GM12878 (cell line): ENCODE measurements at regions not wholly inside any gene's neighbourhood (a gene's known extent, or its start where the extent isn't known, plus 50 kb on each side); places are given as distances from the start of the nearest gene placed in this dataset.

Source experiments
- CBFB ChIP-seq: IDR thresholded peaks from 2 replicates; pipeline ENCODE4 v1.6.1; 2016; ENCODE audit warnings: antibody characterized with exemption, low read depth
- CTCF ChIP-seq, 3 experiments: IDR thresholded peaks in 2 of 3; conservative IDR thresholded peaks in 1 of 3; 2 replicates each; pipeline ENCODE4 v1.5.1; 2011; ENCODE audit warnings: low read depth in 3 of 3, low read length in 3 of 3, mild to moderate bottlenecking in 3 of 3, control low read depth in 2 of 3, moderate library complexity in 2 of 3, inconsistent platforms in 1 of 3, mixed read lengths in 1 of 3; ENCODE audit not compliant: control insufficient read depth in 2 of 3, insufficient read depth in 1 of 3; ENCODE audit errors: extremely low read depth in 1 of 3
- RAD21 ChIP-seq: IDR thresholded peaks from 2 replicates; pipeline ENCODE4 v1.6.1; 2011; ENCODE audit warnings: mild to moderate bottlenecking, low read depth, low read length, moderate library complexity; ENCODE audit not compliant: insufficient read depth
- SRF ChIP-seq, 2 experiments: IDR thresholded peaks; 2 replicates each; pipeline ENCODE4 v1.6.1; 2011; ENCODE audit warnings: low read depth in 2 of 2, low read length in 2 of 2, mild to moderate bottlenecking in 1 of 2, moderate library complexity in 1 of 2

- no peak for TF ChIP-seq CTCF (IDR thresholded peaks at IDR 0.05 in 2 of 3, conservative IDR thresholded peaks at IDR 0.05 in 1 of 3; ENCODE audit: control insufficient read depth in 2 of 3, extremely low read depth in 1 of 3, insufficient read depth in 1 of 3, low read depth in 3 of 3, low read length in 3 of 3)
- no peak for TF ChIP-seq RAD21
- TF ChIP-seq SRF (IDR thresholded peaks at IDR 0.05; ENCODE audit: low read depth in 2 of 2, low read length in 2 of 2) = no peak
- TF ChIP-seq CBFB = no peak
These were observed 381.5 kb upstream of the SALL1 start for GRCh38 chr16:51532551-51532950.
